ENCODE measurements at regions not wholly inside any gene's neighbourhood (a gene's known extent, or its start where the extent isn't known, plus 50 kb on each side); places are given as distances from the start of the nearest gene placed in this dataset.

- in situ Hi-C loops (cut with HindIII; ENCODE audit: low sequenced_read_pairs): no loop called here
- no peak for DNase-seq (ENCODE audit: low spot score)
These were observed 230.4 kb upstream of the PDE10A start for GRCh38 chr6:165893431-165893830.

GRCh38 chr6:165891320-165891719 lies 228.3 kb upstream of the PDE10A start:
- in situ Hi-C loops (cut with HindIII; ENCODE audit: low sequenced_read_pairs): no loop called here
- DNase-seq (ENCODE audit: low spot score): no peak

GRCh38 chr6:165890404-165890735 lies 227.3 kb upstream of the PDE10A start:
- no peak for DNase-seq (ENCODE audit: low spot score)
- in situ Hi-C loops (cut with HindIII; ENCODE audit: low sequenced_read_pairs): no loop called here

DNA sequence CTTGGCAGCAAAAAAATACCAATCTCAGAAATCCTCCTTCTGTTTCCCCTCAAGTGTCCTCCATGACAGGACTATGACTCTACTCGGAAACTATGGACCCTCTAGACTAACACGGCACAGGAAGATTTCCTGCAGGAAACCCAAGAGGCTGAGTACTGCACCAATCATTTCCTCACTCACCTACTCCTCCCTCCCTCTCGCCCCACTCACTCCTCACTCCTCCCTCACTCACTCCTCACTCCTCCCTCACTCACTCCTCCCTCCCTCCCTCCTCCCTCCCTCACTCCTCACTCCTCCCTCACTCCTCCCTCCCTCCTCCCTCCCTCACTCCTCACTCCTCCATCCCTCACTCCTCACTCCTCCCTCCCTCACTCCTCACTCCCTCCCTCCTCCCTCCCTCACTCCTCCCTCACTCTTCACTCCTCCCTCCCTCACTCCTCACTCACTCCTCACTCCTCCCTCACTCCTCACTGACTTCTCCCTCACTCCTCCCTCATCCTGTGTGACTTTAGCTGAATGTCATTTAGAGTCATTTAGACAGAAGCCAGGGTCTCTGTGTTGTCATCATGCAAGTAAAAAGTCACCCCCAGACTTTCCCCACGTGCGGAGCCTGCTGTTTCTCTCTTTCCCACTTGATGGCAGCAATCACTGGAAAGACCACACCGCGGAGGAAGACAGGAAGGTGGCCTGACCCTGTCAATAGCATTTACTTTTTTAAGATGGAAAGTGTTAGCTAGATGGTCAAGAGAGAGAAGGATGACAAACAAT lies 226.8 kb upstream of the PDE10A start:
- in situ Hi-C loops (cut with HindIII; ENCODE audit: low sequenced_read_pairs): no loop called here
- DNase-seq (ENCODE audit: low spot score): peak; percentile 78

GRCh38 chr6:165886169-165886568 lies 223.1 kb upstream of the PDE10A start:
- in situ Hi-C loops (cut with HindIII; ENCODE audit: low sequenced_read_pairs): no loop called here

GRCh38 chr6:165884813-165885765 lies 222.0 kb upstream of the PDE10A start:
- peak; percentile 86 for DNase-seq (ENCODE audit: low spot score)
- in situ Hi-C loops (cut with HindIII; ENCODE audit: low sequenced_read_pairs): no loop called here

More at GRCh38 chr6:165886169-165886568, 223.1 kb upstream of the PDE10A start:
- no peak for DNase-seq (ENCODE audit: low spot score)

DNA sequence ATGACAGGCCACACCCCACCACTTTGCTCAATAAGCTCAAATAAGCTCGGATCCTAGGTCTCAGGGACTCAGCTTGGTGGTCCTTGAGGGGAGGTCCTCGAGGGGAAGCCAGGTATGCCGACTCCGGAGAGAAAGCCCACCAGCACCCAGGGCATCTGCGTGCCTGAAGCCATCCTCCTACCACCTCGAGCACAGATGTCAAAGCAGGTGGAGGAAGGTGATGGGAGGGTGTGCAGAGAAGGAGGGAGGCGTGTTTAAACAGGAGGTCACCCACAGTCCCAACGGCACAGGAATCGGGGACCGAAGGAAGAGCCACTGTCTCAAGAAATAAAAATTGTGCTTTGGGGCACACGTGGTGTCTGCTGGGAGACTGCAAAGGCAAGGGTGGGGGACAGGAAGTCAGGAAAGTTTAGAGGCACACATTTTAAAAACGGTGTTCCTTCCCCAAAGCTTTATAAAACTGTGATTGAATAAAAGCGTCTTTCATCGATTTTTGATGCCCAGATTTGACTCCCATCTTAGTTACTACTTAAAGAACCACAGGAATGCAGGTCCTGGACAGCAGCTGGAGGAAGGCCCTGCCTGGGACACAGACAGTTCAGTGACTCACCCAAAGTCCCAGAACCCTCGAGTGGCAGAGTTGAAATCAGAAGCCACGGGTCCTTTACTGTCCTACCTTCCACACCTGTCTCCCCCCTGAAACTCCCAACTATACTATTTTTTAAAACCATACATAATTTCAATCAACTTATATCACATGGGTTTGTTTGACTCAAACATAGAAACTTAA lies 221.0 kb upstream of the PDE10A start:
- in situ Hi-C loops (cut with HindIII; ENCODE audit: low sequenced_read_pairs): no loop called here

DNA sequence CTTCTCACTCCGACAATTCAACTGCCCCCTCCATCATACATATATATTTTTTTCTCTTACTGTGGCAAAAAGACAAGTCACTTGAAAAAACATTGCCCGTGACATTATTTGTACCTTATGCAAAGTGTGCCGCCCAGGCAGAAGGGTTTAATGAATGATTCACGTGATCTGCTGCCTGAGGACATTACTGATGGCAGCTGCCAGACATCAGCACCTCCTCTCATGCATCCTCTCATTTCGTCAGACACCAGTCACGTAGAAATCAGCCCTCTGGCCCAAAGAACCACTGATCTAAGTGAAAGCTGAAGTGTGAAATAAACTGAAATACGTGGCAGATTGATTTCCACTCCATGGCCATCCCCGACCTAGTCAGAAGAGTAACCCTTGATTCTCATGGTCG lies 218.8 kb upstream of the PDE10A start:
- in situ Hi-C loops (cut with HindIII; ENCODE audit: low sequenced_read_pairs): no loop called here
- no peak for DNase-seq (ENCODE audit: low spot score)

More for the DNA sequence above, 221.0 kb upstream of the PDE10A start:
- no peak for DNase-seq (ENCODE audit: low spot score)

DNA sequence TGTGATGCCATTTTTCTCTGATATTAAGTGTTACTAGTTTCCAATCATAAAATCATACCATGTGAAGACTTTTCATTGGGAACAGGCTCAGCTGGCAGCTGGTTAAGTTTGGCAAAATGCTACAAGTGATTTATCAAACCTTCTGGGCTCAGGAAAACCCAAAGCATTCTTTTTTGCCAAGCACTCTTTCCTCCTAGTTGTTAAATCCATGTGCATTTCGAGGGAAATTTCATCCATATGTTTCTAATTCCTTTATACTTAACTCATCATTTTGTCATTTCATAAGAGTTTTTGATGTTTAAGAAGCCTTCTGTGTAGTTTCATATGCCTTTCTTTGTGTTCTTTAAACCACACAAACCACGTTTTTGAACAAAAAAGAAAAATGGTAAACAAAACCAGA lies 217.6 kb upstream of the PDE10A start:
- DNase-seq (ENCODE audit: low spot score): no peak

DNA sequence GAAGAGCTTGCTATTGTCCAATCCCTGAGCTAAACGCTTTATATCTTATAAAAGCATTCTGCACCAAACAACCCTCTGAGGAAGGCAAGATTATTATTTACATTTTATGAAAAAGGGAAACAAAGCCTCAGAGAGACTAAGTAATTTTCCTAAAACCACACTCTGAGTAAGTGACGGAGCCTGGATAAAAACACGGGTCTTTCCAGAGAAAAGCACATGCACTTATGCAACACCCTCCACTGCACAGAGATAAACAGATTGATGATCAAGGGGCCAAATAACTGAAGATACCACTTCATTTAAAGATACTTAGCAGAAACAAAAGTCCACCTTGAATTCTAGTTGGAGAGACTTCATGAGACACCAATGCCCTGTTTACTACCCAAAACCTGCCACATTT lies 214.7 kb upstream of the PDE10A start:
- no peak for DNase-seq (ENCODE audit: low spot score)
- in situ Hi-C loops (cut with HindIII; ENCODE audit: low sequenced_read_pairs): no loop called here

More for the DNA sequence above, 217.6 kb upstream of the PDE10A start:
- in situ Hi-C loops (cut with HindIII; ENCODE audit: low sequenced_read_pairs): no loop called here

DNA sequence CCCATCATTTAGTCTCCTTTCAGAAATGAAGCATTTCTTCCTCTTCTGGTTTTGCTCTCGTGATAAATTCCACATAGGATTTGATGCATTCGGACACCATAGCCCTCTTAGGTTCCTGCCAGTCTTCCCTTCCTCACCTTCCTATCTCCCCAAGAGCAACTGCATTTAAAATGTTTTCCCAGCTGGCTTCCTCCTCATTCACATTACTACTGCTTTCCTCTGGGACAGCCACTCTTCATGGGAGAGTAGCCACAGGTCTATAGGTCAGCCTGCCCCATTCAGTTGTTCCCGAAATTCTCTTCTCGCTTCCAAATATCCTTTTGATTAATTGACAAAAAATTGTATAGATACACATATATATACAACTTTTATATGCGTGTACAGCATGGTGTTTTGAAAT lies 214.2 kb upstream of the PDE10A start:
- in situ Hi-C loops (cut with HindIII; ENCODE audit: low sequenced_read_pairs): no loop called here
- no peak for DNase-seq (ENCODE audit: low spot score)

GRCh38 chr6:165876588-165876987 lies 213.5 kb upstream of the PDE10A start:
- in situ Hi-C loops (cut with HindIII; ENCODE audit: low sequenced_read_pairs): no loop called here
- peak; percentile 71 for DNase-seq (ENCODE audit: low spot score)

GRCh38 chr6:165875946-165876345 lies 212.9 kb upstream of the PDE10A start:
- no peak for DNase-seq (ENCODE audit: low spot score)
- in situ Hi-C loops (cut with HindIII; ENCODE audit: low sequenced_read_pairs): no loop called here

- no peak for DNase-seq (ENCODE audit: low spot score)
- in situ Hi-C loops (cut with HindIII; ENCODE audit: low sequenced_read_pairs): no loop called here
These were observed 210.9 kb upstream of the PDE10A start for GRCh38 chr6:165873976-165874375.

- in situ Hi-C loops (cut with HindIII; ENCODE audit: low sequenced_read_pairs): no loop called here
These were observed 209.8 kb upstream of the PDE10A start for GRCh38 chr6:165872811-165873210.

GRCh38 chr6:165872311-165872710 lies 209.3 kb upstream of the PDE10A start:
- no peak for DNase-seq (ENCODE audit: low spot score)
- in situ Hi-C loops (cut with HindIII; ENCODE audit: low sequenced_read_pairs): no loop called here

More at GRCh38 chr6:165872811-165873210, 209.8 kb upstream of the PDE10A start:
- DNase-seq (ENCODE audit: low spot score): no peak

DNA sequence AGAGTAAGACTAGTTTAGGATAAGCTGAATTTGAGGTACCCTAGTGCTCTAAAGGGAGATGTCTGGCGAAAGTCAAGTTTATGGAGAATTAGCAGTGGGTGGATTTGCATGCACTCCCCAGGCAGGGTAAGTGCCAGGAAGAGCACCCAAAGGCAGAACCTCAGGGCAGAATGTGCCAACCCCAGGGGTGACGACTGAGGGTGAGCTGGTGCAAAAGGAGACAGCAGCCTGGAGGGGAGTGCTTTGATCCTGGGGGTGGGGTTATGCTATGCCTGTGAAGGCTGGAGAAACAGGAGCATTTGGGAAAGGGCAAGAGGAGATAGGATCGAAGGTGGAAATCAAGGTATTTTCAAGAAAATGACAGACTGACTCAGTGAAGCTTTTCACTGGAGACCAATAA lies 208.5 kb upstream of the PDE10A start:
- DNase-seq (ENCODE audit: low spot score): no peak
- in situ Hi-C loops (cut with HindIII; ENCODE audit: low sequenced_read_pairs): no loop called here

- no peak for DNase-seq (ENCODE audit: low spot score)
- in situ Hi-C loops (cut with HindIII; ENCODE audit: low sequenced_read_pairs): no loop called here
These were observed 206.5 kb upstream of the PDE10A start for GRCh38 chr6:165869526-165869925.

DNA sequence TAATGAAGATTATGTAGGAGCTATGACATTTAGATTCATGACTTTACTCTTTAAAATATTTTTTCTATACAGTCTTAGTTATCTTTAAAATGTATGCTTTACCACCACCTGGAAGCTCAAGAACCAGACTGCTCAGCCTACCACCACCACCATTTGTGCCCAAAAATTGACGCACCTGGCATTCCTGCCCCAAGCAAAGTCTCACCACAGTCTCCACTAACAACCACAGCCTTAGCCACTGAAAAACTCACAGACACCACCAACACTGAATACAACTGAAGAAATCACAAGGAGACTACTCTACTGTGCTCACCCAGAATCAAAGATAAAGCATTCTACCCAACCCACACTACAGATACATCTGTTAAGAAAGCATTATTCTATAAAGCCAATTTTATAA lies 201.9 kb upstream of the PDE10A start:
- in situ Hi-C loops (cut with HindIII; ENCODE audit: low sequenced_read_pairs): no loop called here
- DNase-seq (ENCODE audit: low spot score): no peak

GRCh38 chr6:165864218-165864617 lies 201.2 kb upstream of the PDE10A start:
- in situ Hi-C loops (cut with HindIII; ENCODE audit: low sequenced_read_pairs): no loop called here
- DNase-seq (ENCODE audit: low spot score): no peak

All from G401 (cell line).